Right atrium auricular region (tissue), 2 donors: ENCODE measurements at regions not wholly inside any gene's neighbourhood (a gene's known extent, or its start where the extent isn't known, plus 50 kb on each side); places are given as distances from the start of the nearest gene placed in this dataset.
"Not testable (repeated sequence)": the region's sequence is repeated elsewhere in the genome, so short reads cannot be mapped to it uniquely, and the experiment has no call there.

ENCODE experiments used
- DNase-seq: peaks from one replicate; pipeline ENCODE4 v3.0.0-alpha.2; 2019; ENCODE audit warnings: low spot score
- H3K27ac ChIP-seq, 2 donors: fragments of 200-600 bp; sonication (generic); 1 replicate in 1 of 2; 2 replicates in 1 of 2; pipeline ENCODE4 v1.5.1; 2016 to 2019
- H3K27me3 ChIP-seq, 2 donors: fragments of 200-600 bp; sonication (generic); one replicate each; pipeline versions ENCODE4 v1.5.1 to v1.6.0; 2017 to 2019
- H3K36me3 ChIP-seq: fragments of 200-600 bp; sonication (generic); one replicate; pipeline ENCODE4 v1.5.1; 2016
- H3K4me1 ChIP-seq, 2 donors: fragments of 200-600 bp; sonication (generic); one replicate each; pipeline versions ENCODE4 v1.5.1 to v1.6.0; 2017 to 2019
- H3K4me3 ChIP-seq, 2 donors: fragments of 200-600 bp; sonication (generic); 1 replicate in 1 of 2; 2 replicates in 1 of 2; pipeline ENCODE4 v1.5.1; 2017 to 2019; ENCODE audit warnings: mild to moderate bottlenecking in 1 of 2, moderate library complexity in 1 of 2
- H3K9me3 ChIP-seq, 2 donors: fragments of 200-600 bp; sonication (generic); one replicate each; pipeline ENCODE4 v1.5.1; 2019
- CTCF ChIP-seq, 2 donors: fragments of 200-600 bp; sonication (generic); IDR thresholded peaks; one replicate each; pipeline ENCODE4 v1.5.1; 2019; ENCODE audit warnings: antibody characterized with exemption in 2 of 2

DNA sequence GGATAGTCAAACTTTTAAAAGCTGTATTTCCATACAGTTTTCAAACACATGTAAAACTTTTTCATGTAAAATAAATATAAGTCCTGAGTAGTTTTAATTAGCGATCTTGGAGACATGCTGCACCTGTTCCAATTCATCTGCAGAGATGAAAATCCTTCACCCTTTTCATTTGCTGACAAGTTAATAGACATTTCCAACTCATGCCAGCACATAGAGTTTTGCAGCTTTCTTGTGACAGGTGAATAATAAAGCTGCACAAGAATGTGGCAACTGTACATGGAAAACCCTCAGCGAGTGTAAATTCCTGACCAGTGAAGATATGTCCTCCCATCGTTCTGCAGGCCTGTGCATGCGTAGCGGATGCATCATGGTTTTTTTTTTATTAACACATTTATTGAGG, 771.4 kb downstream of the TDRD15 start:
- H3K4me3 ChIP-seq = no peak overlapping the region
- DNase-seq = no peak
- no peaks in the 10 kb centered on the region for H3K27me3 ChIP-seq
- H3K36me3 ChIP-seq = no peaks in the 10 kb centered on the region
- H3K4me1 ChIP-seq = no peaks in the 10 kb centered on the region
- no peaks in the 10 kb centered on the region for H3K9me3 ChIP-seq
- TF ChIP-seq CTCF (IDR thresholded peaks at IDR 0.05) = no peak
- H3K27ac ChIP-seq = no peak overlapping the region

- H3K27me3 ChIP-seq, DNase-seq, H3K9me3 ChIP-seq: not testable (repeated sequence)
Measured at GRCh38 chr2:21908712-21909380, 785.1 kb downstream of the TDRD15 start.

DNA sequence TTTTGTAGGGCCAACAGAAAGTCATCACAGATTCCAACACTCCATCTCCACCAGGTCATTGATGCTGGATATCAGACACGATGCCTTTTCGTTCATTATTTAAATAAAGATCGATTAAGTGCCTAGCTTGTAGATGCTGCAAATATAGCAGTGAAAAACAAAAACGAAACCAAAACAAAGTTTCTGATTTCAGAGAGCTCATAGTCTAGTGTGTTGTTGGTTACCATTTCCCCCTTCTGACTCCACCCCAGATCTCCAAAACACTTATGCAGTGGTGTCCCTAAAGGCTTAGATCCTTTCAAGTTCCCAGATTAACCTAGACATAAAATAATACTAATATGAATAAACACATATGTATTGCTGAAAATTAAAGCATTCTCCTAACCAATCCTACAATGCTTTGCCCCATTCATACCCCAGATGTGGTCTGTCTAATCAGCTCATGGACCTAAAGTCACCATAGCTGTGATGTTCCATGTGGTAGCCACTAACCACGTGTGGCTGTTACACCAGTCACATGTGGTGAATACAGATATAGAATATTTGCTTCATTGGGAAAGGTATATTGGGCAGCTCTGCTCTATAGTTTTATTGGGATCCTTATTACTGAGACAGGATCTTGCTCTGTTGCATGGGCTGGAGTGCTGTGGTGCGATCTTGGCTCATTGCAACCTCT, 787.2 kb downstream of the TDRD15 start:
- no peak overlapping the region for H3K27ac ChIP-seq
- no peaks in the 10 kb centered on the region for H3K9me3 ChIP-seq
- no peak for DNase-seq
- H3K36me3 ChIP-seq = no peaks in the 10 kb centered on the region
- no peaks in the 10 kb centered on the region for H3K27me3 ChIP-seq
- no peaks in the 10 kb centered on the region for H3K4me1 ChIP-seq
- no peak overlapping the region for H3K4me3 ChIP-seq
- TF ChIP-seq CTCF (IDR thresholded peaks at IDR 0.05) = no peak

More at GRCh38 chr2:21908712-21909380, 785.1 kb downstream of the TDRD15 start:
- H3K36me3 ChIP-seq, H3K4me3 ChIP-seq, H3K4me1 ChIP-seq, H3K27ac ChIP-seq: not testable (repeated sequence)

DNA sequence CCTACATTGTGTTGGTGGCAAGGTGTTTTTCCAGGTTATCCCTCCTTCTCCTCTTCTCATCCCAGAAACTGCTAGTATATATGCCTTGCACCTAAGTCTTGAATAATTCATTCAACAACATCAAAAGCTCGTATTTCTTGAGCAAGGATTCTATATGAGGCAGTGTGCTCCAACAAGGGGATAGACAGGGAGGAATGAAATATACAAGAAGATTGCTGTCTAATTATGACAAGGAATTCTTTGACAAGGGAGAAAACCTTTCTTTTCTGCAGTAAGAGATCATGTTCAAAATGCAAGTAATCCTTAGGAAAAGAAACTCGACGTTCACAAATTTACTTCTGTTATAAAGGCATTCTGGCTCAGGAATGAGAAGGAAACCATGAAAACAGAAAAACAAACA, 788.6 kb downstream of the TDRD15 start:
- no peaks in the 10 kb centered on the region for H3K27me3 ChIP-seq
- no peak for TF ChIP-seq CTCF (IDR thresholded peaks at IDR 0.05)

GRCh38 chr2:21915201-21915600, 791.4 kb downstream of the TDRD15 start:
- DNase-seq = no peak
- no peaks in the 10 kb centered on the region for H3K4me1 ChIP-seq
- no peaks in the 10 kb centered on the region for H3K9me3 ChIP-seq
- no peaks in the 10 kb centered on the region for H3K27me3 ChIP-seq
- no peak for TF ChIP-seq CTCF (IDR thresholded peaks at IDR 0.05)
- H3K36me3 ChIP-seq = no peaks in the 10 kb centered on the region
- H3K4me3 ChIP-seq = no peak overlapping the region
- H3K27ac ChIP-seq = no peak overlapping the region

More for the DNA sequence above, 788.6 kb downstream of the TDRD15 start:
- no peaks in the 10 kb centered on the region for H3K4me1 ChIP-seq
- no peaks in the 10 kb centered on the region for H3K36me3 ChIP-seq
- H3K27ac ChIP-seq = no peak overlapping the region
- no peak overlapping the region for H3K4me3 ChIP-seq
- H3K9me3 ChIP-seq = no peaks in the 10 kb centered on the region
- no peak for DNase-seq

- DNase-seq = no peak
- Histone ChIP-seq H3K4me3 (no peak overlapping the region), H3K9me3 (no peaks in the 10 kb centered on the region), H3K27me3 (no peaks in the 10 kb centered on the region), H3K27ac (no peak overlapping the region), H3K36me3 (no peaks in the 10 kb centered on the region), H3K4me1 (no peaks in the 10 kb centered on the region)
- TF ChIP-seq CTCF (IDR thresholded peaks at IDR 0.05) = no peak
Measured at GRCh38 chr2:21916934-21917522, 793.3 kb downstream of the TDRD15 start.
